Colonic mucosa (tissue), 4 donors: ENCODE measurements at regions not wholly inside any gene's neighbourhood (a gene's known extent, or its start where the extent isn't known, plus 50 kb on each side); places are given as distances from the start of the nearest gene placed in this dataset.

Source experiments
- DNase-seq: peaks from one replicate; pipeline ENCODE4 v3.0.0-alpha.2; 2020
- H3K27ac ChIP-seq: fragments of 200-600 bp; one replicate; pipeline ENCODE4 v1.8.0; 2021
- H3K27me3 ChIP-seq: fragments of 200-600 bp; one replicate; pipeline ENCODE4 v1.8.0; 2021
- H3K36me3 ChIP-seq: fragments of 200-600 bp; one replicate; pipeline ENCODE4 v1.8.0; 2021
- H3K4me1 ChIP-seq: fragments of 200-600 bp; one replicate; pipeline ENCODE4 v1.8.0; 2021; ENCODE audit warnings: mild to moderate bottlenecking
- H3K4me3 ChIP-seq: fragments of 200-600 bp; one replicate; pipeline ENCODE4 v1.8.0; 2021
- H3K9ac ChIP-seq, 2 donors: one replicate each; pipeline ENCODE4 v1.7.0; 2013; ENCODE audit warnings: control low read depth in 2 of 2, low read depth in 2 of 2, low read length in 2 of 2
- H3K9me3 ChIP-seq: fragments of 200-600 bp; one replicate; pipeline ENCODE4 v1.8.0; 2021
- CTCF ChIP-seq: fragments of 200-600 bp; IDR thresholded peaks from one replicate; pipeline ENCODE4 v1.8.0; 2022; ENCODE audit warnings: antibody characterized with exemption, mild to moderate bottlenecking
- intact Hi-C: fragments of 100-400 bp; cut with DNase I; formaldehyde crosslinking; loops from one replicate; pipeline ENCODE4 v1.14.1; 2022
- donor health status: healthy.
- donor health status: DM: no; HTN: no; CAD: no.
- donor health status: DM: no; HTN: no; CAD: no.

GRCh38 chr13:103263448-103263847 is 197.2 kb upstream of the SLC10A2 start:
- intact Hi-C loops = no loop called here
- H3K27ac ChIP-seq = no peak overlapping the region
- H3K9ac ChIP-seq = no peak overlapping the region
- no peak for DNase-seq
- H3K4me1 ChIP-seq = no peaks in the 10 kb centered on the region
- H3K4me3 ChIP-seq = no peak overlapping the region
- TF ChIP-seq CTCF = no peak
- no peaks in the 10 kb centered on the region for H3K36me3 ChIP-seq
- no peaks in the 10 kb centered on the region for H3K9me3 ChIP-seq
- H3K27me3 ChIP-seq = no peaks in the 10 kb centered on the region

- Histone ChIP-seq H3K4me1 (no peaks in the 10 kb centered on the region), H3K9me3 (no peaks in the 10 kb centered on the region), H3K4me3 (no peak overlapping the region), H3K27ac (no peak overlapping the region), H3K9ac (no peak overlapping the region), H3K36me3 (no peaks in the 10 kb centered on the region), H3K27me3 (no peaks in the 10 kb centered on the region)
- DNase-seq = no peak
- intact Hi-C loops = no loop called here
- no peak for TF ChIP-seq CTCF
These were observed 189.5 kb upstream of the SLC10A2 start for GRCh38 chr13:103255587-103256301.

GRCh38 chr13:103250071-103250470 is 183.9 kb upstream of the SLC10A2 start:
- Histone ChIP-seq H3K36me3 (no peaks in the 10 kb centered on the region), H3K9ac (no peak overlapping the region), H3K4me1 (no peaks in the 10 kb centered on the region), H3K4me3 (no peak overlapping the region), H3K27ac (no peak overlapping the region), H3K27me3 (no peaks in the 10 kb centered on the region), H3K9me3 (no peaks in the 10 kb centered on the region)
- DNase-seq = no peak
- TF ChIP-seq CTCF = no peak
- intact Hi-C loops = no loop called here

- H3K9me3 ChIP-seq = no peaks in the 10 kb centered on the region
- H3K27ac ChIP-seq = no peak overlapping the region
- H3K9ac ChIP-seq = no peak overlapping the region
- no peak for TF ChIP-seq CTCF
- no peaks in the 10 kb centered on the region for H3K36me3 ChIP-seq
- no peak overlapping the region for H3K4me3 ChIP-seq
- DNase-seq = no peak
- intact Hi-C loops = no loop called here
- no peaks in the 10 kb centered on the region for H3K4me1 ChIP-seq
- no peaks in the 10 kb centered on the region for H3K27me3 ChIP-seq
These were observed 180.5 kb upstream of the SLC10A2 start for GRCh38 chr13:103246581-103247200.

GRCh38 chr13:103243495-103243894 is 177.3 kb upstream of the SLC10A2 start:
- TF ChIP-seq CTCF = no peak

More at GRCh38 chr13:103243495-103243894, 177.3 kb upstream of the SLC10A2 start:
- H3K4me3 ChIP-seq = no peak overlapping the region
- H3K9ac ChIP-seq = no peak overlapping the region
- no peaks in the 10 kb centered on the region for H3K4me1 ChIP-seq
- H3K9me3 ChIP-seq = no peaks in the 10 kb centered on the region
- no peak for DNase-seq
- H3K27me3 ChIP-seq = no peaks in the 10 kb centered on the region
- intact Hi-C loops = no loop called here
- H3K36me3 ChIP-seq = no peaks in the 10 kb centered on the region
- no peak overlapping the region for H3K27ac ChIP-seq
